GM19043 (cell line): ENCODE measurements at regions not wholly inside any gene's neighbourhood (a gene's known extent, or its start where the extent isn't known, plus 50 kb on each side); places are given as distances from the start of the nearest gene placed in this dataset.

Experiments used
- ATAC-seq: cut with Tn5 transposase; IDR thresholded peaks from one replicate; pipeline ENCODE4 v1.9.1; 2021; ENCODE audit warnings: low read depth; ENCODE audit not compliant: unreplicated experiment

GRCh38 chr5:166961913-166962312 is 1329.5 kb upstream of the WWC1 start:
- ATAC-seq: no peak

DNA sequence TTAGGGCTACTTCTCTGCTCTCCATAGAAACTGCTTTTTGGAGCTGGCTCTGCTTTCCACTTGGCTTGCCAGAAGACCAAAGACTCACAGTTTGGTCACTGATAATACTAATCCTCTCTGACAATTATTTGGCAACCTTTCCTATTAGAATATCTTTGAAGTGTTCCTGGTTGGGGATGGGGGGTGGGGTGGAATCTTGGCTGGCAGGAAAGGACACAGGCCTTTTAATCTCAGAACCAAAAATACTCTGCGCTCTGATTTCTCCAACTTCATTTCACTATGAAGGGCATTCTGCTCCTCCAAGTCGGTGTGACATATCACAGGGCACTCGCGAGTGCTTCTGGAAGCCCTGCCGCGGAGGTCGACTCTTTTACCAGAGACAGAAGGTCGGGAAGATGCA is 1329.0 kb upstream of the WWC1 start:
- no peak for ATAC-seq

DNA sequence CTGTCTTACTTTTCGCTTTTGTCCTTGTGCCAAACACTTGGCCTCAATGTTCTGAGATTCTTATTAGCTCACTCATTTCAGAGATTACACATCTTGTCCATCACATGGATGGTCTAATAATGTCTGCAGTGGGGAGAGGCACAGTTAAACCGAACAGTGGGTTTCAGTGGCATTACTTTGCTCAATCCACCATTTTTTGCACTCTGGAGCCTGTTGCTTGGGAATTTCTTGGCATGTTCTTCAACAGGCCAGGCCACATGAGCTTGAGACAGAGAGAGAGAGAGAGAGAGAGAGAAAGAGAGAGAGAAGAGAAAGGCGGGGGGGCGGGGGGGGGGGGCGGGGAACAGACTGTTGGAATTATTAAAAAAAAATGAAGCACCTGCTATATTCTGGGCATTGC is 1327.8 kb upstream of the WWC1 start:
- ATAC-seq: no peak

GRCh38 chr5:166977911-166978422 is 1313.5 kb upstream of the WWC1 start:
- no peak for ATAC-seq

DNA sequence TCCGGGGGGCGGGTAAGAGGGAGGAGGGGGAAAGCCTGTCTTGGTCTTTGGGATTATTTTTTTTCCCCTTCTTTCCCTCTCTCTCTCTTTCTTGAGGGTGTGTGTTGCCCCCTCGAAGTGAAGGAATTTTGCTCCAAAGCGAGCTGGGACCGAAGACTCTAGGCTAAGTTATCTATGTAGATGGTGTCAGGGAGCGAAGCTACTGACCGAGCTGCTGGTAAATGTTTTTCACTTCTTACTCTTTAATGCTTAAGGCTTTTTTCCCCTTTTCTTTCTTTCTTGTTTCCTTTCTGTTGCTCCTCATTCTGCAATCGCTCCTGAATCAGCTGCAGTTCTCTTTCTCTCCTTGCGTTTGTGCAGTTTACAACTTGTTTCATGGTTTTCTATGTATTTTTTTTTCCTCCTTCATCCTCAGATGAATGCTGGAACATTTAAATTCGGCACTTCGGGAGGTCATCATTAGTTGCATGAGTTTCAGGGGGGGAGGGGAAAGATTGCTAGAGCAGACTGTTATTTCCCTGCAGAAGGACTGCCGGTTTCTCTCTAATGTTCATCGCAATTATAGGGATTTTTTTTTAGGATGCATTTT is 1312.0 kb upstream of the WWC1 start:
- no peak for ATAC-seq

GRCh38 chr5:166980666-166981065 is 1310.8 kb upstream of the WWC1 start:
- ATAC-seq: no peak

DNA sequence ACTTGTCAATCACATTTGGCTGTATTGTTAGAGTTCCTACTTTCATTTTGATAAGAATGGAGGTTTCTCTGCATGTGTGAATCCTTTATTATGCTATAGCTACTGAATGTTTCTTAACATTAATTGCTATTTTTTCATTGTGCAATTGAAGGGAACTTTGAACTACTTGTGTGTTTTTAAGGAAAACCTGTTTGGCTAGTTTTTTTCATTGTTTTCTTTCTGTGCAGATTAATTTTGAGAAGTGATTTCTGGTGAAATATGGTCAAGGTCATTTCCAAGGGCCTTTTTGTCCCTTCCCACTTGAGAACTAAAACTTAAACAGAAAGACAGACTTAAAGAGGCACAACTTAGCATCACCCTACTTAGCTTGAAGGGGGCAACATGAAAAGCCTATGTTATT is 1309.2 kb upstream of the WWC1 start:
- ATAC-seq: no peak

GRCh38 chr5:166991601-166992000 is 1299.8 kb upstream of the WWC1 start:
- ATAC-seq: no peak

DNA sequence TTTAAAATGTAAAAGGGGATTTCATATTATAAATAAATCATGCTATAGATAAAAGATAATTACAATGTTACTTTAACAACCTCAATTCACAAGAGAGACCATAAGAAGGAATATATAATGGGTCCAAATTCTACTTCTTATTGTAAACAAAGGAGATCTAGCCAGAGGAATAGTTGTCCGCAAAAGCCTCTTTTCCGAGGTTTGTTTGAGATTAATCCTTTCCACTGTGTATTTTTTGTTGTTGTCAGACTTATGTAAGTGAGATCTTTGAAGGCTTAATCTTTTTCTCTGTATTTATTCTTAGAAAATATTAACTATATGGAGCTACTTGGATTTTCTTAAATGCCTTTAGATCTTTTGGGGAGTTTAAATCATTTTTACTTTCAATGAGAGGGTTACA is 1299.3 kb upstream of the WWC1 start:
- ATAC-seq: no peak

GRCh38 chr5:166992874-166993722 is 1298.3 kb upstream of the WWC1 start:
- no peak for ATAC-seq

DNA sequence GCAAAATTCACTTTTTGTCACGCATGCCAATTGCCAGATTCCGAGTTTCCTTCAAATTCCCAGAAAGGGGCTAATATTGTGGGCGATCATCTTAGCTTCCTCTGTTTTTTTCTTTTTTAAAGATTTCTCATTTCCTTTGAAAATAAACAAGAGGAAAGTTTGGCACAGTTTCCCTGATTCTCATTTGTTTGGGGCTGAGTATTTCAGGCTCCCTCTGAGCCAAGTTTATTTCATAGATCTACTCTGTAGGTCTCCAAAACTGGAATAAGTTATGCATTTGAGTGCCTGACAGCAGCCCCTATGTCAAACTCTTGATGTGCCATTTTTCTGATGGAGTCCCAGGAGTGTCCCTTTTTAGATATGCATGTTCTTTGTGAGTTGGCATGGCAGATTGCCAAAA is 1297.2 kb upstream of the WWC1 start:
- no peak for ATAC-seq

GRCh38 chr5:167001246-167001645 is 1290.2 kb upstream of the WWC1 start:
- ATAC-seq: no peak

GRCh38 chr5:167008705-167009104 is 1282.7 kb upstream of the WWC1 start:
- ATAC-seq: no peak

DNA sequence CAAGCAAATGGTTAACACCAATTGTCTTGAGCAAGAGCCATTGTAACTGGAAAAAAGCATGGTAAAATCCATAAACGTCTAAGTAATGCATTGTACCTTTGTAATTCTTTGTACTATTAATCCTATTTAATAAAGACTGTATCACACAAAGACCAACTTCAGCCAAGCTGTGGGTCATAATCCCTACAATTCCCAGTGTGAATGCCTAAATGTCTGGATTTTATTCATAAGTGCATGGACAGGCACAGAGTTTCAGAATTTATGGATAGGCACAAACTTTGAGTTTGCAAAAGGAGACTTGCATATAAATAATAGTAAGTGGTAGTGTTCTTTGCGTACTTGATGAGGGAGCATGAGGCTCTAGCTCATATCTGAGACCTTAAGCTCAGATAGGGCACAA is 1280.2 kb upstream of the WWC1 start:
- ATAC-seq: no peak

DNA sequence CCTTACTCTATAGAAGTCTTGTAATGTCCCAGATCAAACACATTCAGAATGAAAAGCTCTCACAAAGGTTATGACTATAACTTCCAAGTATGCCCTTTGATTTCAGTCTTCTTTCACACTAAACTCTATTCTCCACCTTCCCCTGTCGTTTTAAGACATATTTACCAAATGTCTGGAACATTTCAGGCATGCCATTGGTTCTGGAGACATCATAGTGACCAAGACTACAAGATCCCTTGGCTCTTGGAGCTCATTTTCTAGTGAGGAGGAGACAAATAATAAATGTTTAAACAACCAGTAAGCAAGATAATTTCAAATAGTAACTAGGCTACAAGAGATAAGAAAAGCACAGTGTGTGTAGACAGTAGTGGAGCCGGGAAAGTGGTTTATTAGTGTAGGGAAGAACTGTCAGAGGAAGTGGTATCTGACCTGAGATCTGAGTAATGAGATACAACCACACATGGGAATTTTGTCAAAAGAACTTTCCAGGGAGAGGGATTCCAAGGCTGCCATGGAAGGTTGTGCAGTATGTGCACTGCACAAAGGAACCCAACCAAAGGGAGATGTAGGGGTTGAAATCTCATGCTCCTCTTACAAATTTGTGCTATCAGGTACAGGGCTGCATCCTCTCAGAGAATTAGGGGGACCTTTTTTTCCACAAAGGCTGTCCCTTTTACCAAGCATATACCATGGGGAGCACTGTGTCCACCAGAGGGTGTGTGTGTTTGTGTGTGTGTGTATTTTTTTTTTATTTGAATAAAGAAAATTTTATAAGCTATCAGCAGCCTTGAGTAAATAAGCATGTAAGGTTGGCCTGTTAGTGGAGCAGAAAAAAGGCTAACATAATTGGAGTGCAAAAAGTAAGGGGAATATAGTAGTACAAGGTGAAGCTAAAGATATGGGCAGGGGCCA is 1279.1 kb upstream of the WWC1 start:
- ATAC-seq: no peak

DNA sequence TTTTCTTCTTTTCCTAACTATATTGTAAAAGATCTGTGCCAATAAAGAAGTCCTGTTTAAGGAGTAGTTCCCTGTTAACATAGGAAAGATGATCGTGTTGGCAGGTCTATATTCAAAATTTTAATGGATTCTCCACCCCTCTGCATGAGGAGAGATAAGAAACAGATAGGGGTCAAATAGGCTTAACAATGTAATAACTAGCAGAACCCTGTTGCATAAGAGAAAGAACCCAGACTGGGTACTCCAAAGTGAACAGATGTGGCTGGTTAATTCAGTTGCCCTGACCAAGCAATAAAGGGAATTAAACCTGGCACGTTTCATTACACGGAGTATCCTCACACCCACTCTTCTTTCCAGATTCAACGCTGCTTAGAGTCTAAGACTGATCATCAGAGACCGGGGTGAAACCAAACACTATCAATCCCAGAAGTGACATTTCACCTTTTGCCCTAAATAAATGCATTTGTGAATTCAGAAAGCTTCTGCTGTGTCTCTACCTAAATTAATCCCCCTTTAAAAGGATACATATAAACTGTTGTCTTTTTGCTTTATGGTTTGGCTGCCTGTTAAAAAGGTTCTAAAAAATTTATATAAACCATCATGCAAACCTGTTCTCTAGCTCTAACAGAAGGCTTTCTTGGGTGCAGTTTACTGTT is 1276.9 kb upstream of the WWC1 start:
- no peak for ATAC-seq

GRCh38 chr5:167020418-167020817 is 1271.0 kb upstream of the WWC1 start:
- no peak for ATAC-seq

DNA sequence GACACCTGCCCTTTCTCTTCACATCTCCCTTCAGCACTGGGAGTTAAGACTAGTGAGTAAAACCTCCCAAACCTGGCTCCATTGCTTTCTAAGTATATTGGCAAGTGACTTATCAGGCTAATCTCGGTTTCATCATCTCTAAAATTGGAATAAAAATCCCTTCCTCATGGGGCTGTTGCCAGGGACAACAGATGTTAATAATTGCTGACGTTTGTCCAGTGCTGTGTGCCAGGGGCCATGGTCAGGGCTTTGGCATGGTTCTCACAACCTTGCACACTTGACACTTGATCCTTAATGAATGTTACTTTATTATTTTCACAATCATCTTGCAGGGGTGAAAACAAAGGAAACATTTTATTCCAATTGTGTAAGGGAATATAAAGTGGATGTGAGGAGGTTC is 1262.0 kb upstream of the WWC1 start:
- ATAC-seq: no peak

- ATAC-seq: no peak
Measured at GRCh38 chr5:167030500-167031120, 1260.8 kb upstream of the WWC1 start.

DNA sequence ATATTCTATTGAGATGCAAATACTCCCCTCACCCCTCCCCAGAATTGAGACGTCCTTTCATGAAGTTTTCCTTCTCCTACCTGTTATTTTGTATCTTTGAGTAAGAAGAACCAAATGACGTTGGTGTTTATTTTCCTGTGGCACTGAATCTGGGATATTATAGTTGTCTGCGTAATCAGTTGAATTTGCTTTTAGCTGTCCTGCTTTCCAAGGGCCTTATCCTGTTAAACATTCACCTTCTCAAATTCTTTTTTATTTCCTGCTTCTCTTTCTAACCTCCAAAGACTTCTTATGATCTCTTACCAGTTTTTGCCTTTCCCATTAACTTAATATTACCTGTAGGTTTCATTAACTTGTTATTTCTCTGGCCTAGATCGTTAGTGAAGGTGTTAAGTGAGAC is 1254.9 kb upstream of the WWC1 start:
- no peak for ATAC-seq
